COLO829 (cell line): ENCODE measurements at regions not wholly inside any gene's neighbourhood (a gene's known extent, or its start where the extent isn't known, plus 50 kb on each side); places are given as distances from the start of the nearest gene placed in this dataset.
"Not testable (repeated sequence)": the region's sequence is repeated elsewhere in the genome, so short reads cannot be mapped to it uniquely, and the experiment has no call there.

Source experiments
- DNase-seq: peaks from one replicate; pipeline ENCODE4 v3.0.0; 2012; ENCODE audit warnings: low spot score

DNA sequence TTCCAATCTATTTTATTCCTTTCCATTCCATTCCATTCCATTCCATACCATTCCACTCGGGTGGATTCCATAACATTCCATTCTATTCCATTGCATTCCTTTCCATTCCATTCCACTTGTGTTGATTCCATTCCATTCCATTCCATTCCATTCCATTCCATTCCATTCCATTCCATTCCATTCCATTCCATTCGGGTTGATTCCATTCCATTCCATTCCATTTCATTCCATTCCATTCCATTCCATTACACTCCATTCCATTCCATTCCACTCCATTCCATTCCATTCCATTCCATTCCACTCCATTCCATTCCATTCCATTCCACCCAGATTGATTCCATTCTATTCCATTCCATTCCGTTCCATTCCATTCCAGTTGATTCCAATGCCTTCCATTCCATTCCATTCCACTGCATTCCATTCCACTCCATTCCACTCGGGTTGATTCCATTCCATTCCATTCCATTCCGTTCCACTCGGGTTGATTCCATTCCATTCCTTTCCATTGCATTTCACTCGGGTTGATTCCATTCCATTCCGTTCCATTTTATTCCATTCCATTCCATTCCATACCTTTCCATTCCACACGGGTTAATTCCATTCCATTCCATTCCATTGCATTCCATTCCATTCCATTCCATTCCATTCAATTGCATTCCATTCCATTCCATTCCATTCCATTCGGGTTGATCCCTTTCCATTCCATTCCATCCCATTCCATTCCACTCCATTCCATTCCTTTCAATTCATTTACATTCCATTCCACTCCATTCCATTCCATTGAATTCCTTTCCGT, 168.4 kb downstream of the CWH43 start:
- DNase-seq: not testable (repeated sequence)

DNA sequence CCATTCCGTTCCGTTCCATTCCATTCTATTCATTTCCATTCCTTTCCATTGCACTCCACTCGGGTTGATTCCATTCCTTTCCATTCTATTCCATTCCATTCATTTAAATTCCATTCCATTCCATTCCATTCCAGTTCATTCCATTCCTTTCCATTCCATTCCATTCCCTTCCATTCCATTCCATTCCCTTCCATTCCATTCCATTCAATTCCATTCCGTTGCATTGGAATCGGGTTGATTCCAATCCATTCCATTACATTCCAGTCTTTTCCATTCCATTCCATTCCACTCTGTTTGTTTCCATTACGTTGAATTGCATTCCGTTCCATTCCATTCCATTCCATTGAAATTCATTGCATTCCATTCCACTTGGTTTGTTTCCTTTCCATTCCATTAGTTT, 169.2 kb downstream of the CWH43 start:
- DNase-seq: not testable (repeated sequence)

DNA sequence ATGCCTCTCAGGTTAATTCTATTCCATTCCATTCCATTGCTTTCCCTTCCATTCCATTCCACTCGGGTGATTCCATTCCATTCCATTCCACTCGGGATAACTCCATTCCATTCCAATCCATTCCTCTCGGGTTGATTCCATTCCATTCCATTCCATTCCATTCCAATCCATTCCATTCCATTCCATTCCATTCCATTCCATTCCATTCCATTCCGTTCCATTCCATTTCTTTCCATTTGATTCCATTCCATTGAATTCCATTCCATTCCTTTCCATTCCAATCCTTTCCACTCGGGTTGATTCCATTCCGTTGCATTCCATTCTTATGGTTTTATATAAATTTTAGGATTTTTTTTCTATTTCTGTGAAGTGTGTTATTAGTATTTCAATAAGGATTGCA, 170.2 kb downstream of the CWH43 start:
- DNase-seq: not testable (repeated sequence)

DNA sequence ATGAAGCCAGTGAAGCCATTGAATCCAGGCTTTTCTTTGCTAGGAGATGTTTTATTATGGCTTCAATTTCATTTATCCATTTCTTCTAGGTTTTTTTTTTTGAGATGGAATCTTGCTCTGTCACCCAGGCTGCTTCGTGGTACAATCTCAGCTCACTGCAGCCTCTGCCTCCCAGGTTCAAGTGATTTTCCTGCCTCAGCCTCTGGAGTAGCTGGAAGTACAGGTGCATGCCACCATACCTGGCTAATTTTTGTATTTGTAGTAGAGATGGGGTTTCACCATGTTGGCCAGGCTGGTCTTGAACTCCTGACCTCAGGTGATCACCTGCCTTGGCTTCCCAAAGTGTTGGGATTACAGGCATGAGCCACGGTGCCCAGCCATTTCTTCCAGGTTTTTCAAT, 171.6 kb downstream of the CWH43 start:
- not testable (repeated sequence) for DNase-seq

DNA sequence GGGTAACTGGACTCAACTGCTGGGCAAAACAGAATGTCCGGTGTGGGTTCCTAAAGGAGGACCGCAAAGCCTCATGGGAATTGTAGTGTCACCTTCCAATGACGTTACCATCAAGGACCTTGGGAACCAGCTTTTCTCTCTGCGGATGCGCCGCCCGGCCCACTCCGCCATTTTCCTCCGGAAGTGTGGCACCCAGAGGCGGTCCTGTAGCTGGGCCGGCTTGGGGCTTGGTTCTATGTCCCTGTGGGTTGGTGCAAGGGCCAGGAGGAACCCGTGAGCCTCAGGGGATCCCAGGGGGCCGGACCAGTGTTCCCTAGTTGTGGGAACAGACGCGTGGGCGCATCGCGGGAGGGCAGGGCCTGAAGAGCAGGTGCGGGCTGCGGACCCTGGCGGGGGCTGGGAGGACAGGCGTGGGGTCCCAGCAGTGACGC, 175.1 kb downstream of the CWH43 start:
- DNase-seq: peak; percentile 4

GRCh38 chr4:49164916-49165315, 178.8 kb downstream of the CWH43 start:
- DNase-seq: not testable (repeated sequence)

DNA sequence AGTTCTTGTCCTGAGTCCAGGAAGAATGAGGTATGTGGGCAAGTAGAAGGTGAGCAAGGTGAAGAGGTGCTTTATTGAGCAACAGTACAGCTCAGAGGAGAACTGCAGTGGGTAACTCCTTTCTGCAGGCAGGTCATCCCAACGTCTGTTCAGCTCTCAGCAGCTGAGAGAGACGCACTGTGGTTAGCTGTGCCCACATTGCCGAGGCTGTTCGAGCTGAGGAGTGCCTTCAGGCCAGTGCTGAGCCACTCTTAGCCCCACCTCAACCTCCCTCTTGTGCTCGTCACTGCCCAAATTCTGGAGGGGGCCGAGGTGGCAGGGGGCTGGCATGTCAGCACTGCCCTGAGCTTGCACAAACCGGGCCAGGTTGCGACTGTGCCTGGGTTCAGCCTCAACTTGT, 191.8 kb downstream of the CWH43 start:
- not testable (repeated sequence) for DNase-seq

GRCh38 chr4:49181088-49181487, 195.0 kb downstream of the CWH43 start:
- not testable (repeated sequence) for DNase-seq

DNA sequence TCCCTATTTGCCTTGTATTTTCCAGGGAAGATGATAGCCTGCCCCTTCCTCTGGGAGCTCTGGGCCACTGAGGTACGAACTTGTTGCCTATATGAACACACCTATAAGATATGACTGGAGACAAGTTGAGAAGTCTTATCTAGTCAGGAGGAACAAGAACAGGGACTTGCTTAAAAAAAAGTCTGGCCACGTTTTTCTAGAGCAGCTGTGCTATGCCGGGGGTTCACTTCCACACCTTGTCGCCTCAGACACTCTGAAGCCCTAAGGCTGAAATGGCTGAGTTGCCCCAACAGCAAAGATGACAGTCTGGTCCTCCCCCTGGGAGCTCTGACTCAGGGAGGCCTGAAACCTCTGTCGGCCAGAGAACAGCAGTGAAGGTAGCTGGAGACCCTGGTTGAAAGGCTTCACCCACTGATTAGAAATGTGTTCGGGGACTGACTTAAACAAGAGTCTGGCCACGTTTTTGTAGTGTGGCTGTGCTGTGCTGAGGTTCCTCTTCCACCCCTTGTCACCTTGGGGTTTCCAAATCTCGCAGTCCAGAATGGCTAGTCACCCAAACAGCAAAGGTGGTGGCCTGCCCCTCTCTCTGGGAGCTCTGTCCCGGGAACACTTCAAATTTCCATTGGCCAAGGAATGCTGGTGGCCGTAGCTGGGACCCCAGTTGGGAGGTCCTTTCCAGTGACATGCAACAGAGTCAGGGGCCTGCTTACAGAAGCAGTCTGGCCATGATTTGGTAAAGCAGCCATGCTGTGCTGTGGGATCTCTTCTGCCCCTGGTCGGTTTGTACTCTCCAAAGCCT, 225.5 kb downstream of the CWH43 start:
- not testable (repeated sequence) for DNase-seq

DNA sequence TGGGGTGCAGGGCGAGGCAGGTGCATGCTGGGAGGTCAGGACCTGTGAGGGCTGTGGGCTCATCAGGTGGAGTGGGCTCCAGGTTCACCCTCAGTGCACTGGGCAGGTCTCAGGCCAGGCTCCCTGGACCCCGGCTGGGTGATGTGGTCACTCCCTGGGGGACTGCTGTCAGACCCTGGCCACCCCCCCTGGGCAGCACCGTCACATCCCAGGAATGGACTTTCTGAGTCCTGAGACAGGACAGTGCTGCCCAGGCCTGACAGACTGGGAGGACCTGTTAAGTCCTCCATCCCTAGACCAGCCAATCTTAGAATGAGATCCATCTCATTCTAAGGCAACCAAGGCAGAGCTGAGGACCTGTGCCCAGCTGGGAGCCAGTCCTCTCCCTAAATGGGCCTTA, 227.2 kb downstream of the CWH43 start:
- DNase-seq: not testable (repeated sequence)

GRCh38 chr4:49213750-49214149, 227.7 kb downstream of the CWH43 start:
- not testable (repeated sequence) for DNase-seq

DNA sequence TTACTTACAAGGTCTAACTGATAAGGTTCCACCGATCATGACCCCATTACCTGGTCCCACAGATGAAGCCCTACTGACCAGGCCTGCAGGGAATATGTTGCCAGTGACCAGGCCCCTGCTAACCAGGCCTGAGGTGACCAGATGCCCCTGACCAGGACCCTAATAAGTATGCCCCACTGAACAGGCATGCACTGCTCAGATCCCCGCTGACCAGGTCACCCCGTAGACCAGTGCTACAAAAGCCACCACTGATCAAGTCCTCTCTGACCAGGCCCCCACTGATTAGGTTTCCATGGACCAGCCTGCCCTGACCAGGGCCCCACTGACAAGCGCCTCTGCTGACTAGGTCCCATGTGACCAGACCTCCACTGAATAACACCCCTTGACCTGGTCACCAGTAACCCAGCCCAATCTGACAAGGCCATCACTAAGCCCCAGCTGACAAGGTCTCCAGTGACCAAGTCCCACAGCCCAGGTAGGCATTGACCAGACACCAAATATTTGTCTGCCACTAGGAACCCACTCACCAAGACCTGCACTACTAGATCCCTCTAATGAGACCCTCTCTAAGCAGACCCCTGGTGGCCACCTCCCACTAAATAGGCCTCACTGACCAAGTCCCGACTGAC, 228.5 kb downstream of the CWH43 start:
- not testable (repeated sequence) for DNase-seq

DNA sequence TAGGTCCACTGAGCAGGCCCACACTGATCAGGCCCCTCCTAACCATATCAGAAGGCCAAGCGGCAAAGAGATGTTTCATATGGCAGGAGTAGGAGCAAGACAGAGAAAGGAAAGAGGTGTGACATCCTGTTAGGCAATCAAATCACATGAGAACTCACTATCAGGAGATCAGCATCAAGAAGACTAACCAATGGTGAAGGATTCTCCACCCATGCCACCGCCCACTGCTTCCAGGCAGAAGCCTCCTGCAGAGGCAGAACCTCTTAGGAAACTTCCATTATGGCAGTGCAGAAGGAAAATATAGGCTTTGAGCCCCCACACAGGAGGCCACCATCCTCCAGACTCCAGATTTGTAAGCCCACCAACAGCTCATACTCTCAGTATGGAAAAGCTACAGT, 229.0 kb downstream of the CWH43 start:
- not testable (repeated sequence) for DNase-seq

- not testable (repeated sequence) for DNase-seq
Observed at GRCh38 chr4:49216606-49217005, 230.5 kb downstream of the CWH43 start.

DNA sequence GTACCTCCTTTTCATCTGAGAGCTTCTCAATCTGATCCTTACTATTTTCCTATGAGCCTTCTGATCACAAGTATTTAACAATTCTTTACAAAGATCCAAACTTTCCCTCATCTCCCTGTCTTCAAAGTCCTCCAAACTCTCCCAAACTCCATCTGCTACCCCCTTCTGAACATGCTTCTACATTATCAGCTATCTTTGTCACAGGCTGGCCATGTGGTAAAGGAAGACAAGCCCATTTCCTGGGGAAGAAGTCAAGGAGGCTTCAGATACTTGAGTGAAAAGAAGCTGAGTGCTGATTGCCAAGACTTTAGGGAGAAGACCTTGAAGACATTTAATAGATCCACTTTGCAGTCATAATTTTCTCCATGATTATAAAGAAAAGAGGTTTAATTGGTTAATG, 231.4 kb downstream of the CWH43 start:
- DNase-seq: no peak

DNA sequence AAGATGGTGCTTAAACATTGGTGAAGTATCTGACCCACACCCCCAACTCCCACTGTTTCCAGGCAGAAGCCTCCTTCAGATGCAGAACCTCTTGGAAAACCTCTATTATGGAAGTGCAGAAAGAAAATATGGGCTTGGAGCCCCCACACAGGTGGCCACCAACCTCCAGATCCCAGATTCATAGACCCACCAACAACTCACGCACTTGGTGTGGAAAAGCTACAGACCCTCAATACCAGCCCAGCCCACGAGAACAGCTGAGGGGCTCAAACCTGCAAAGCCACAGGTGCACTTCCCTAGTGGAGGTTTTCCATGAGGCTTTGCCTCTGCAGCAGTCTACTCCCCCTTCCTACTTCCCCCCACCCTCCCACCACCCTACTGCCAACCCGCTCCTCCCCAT, 232.0 kb downstream of the CWH43 start:
- not testable (repeated sequence) for DNase-seq

GRCh38 chr4:49218931-49219330, 232.9 kb downstream of the CWH43 start:
- not testable (repeated sequence) for DNase-seq

GRCh38 chr4:49219489-49220225, 233.6 kb downstream of the CWH43 start:
- DNase-seq: not testable (repeated sequence)

GRCh38 chr4:49221209-49221608, 235.1 kb downstream of the CWH43 start:
- DNase-seq: no peak

GRCh38 chr4:49222810-49223209, 236.7 kb downstream of the CWH43 start:
- not testable (repeated sequence) for DNase-seq

DNA sequence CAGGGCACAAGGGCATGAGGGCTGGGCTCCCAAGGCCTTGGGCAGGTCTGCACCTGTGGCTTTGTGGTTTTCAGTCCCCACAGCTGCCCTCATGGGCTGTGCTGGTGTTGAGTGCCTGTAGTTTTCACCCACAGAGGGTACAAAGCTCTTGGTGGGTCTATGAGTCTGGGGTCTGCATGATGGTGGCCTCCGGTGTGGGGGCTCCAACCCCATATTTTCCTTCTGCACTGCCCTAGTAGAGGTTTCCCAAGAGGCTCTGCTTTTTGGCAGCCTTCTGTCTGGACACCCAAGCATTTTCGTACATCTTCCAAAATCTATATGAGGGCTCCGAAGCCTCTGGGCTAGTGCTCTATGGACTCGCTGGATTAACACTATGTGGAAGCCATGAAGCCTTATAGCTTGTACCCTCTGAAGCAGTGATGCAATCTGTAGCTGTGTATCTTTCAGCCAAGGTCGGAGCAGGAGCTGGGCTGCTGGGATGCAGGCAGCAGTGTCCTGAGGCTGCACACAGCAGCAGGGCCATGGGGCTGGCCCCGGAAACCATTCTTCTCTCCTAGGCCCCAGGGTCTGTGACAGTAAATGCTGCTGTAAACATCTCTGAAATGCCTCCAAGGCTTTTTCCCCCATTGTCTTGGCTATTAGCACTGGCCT, 240.3 kb downstream of the CWH43 start:
- not testable (repeated sequence) for DNase-seq
